ENCODE measurements at regions not wholly inside any gene's neighbourhood (a gene's known extent, or its start where the extent isn't known, plus 50 kb on each side); places are given as distances from the start of the nearest gene placed in this dataset.

DNA sequence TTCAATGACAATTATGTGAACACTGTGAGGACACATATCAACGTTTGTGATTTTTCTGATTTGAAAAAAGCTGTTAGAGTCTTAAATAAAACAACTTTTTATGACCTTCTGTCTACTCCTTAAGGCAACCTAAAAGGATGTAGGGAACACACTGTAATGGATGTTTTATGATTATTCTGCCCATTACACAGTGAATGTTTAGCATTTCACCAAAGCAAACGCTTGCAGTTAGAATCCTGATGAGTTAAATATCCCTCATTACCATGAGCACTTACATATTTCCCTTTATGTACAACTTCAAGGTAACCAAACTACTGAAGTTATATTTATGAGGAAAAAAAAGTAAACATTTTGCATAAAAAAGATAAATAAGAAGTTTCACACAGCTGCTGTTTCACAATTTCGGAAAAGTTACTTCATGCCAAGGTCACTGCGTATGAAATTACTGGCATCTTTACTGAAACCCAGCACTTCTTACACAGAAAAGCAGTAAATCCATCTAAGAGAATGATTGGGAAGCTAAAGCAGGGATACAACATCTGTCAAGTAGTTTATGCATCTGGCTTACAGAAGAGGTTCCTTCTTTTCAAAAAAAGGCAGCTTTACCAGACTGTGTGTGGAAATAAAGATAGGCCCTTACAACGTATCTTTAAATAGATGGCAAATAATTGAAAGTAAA, 733.7 kb upstream of the ATXN8OS start:
- Mint-ChIP-seq H3K27ac (no peak overlapping the region), H3K27me3 (ENCODE audit: low read depth) (no peaks in the 10 kb centered on the region), H3K36me3 (ENCODE audit: low read depth) (no peaks in the 10 kb centered on the region), H3K9me3 (ENCODE audit: insufficient read depth) (peaks cover 15% of the 10 kb centered on the region), H3K4me1 (ENCODE audit: low read depth) (no peaks in the 10 kb centered on the region), H3K4me3 (no peak overlapping the region)
- POLR2A ChIA-PET, result no interaction called here
- DNase-seq (no peak), ATAC-seq (no peak)
- CTCF ChIA-PET, result no interaction called here

DNA sequence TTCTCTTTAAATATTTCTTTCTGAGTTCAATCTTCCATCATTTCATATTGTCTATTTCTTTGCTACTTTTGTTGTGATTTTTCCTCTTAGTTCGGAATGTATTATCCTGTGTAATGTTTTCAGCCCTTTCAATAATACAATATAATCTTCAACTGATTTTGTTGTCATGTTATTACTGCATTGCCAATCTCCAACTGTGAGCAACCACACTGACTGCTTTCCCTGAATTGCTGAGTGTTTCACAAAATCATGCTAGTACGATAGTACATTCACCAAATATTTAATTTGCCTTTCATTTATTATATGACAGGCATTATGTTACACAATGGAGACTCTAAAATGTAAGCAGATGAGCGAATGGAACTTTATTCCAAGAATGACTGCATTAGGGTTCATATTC, 744.3 kb upstream of the ATXN8OS start:
- CTCF ChIA-PET, result no interaction called here
- POLR2A ChIA-PET, result no interaction called here
- DNase-seq (no peak), ATAC-seq (no peak)
- H3K27ac Mint-ChIP-seq, result no peak overlapping the region
- no peaks in the 10 kb centered on the region for H3K36me3 Mint-ChIP-seq (ENCODE audit: low read depth)
- no peak overlapping the region for H3K4me3 Mint-ChIP-seq
- H3K4me1 Mint-ChIP-seq (ENCODE audit: low read depth), result no peaks in the 10 kb centered on the region
- H3K27me3 Mint-ChIP-seq (ENCODE audit: low read depth), result no peaks in the 10 kb centered on the region
- peaks cover 41% of the 10 kb centered on the region for H3K9me3 Mint-ChIP-seq (ENCODE audit: insufficient read depth)

DNA sequence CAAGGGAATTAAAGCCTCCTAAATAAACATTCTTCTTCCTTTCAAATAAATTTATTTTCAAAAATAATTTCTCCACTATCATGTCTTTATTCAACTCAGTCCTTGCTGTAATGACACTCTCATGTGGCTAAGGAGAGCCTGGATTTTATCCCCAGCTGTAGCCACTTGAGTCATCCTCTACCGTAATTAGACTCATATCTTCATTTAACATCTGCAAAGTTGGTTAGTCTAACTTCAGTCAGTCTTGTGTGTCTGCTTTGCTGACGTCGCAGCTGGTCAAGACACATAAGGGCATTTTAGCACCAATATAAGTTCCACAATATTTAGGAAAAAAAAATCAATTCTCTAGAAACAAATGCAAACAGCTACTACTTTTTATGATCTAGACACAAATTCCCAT, 776.4 kb upstream of the ATXN8OS start:
- peaks cover 24% of the 10 kb centered on the region for H3K9me3 Mint-ChIP-seq (ENCODE audit: insufficient read depth)
- no peak for DNase-seq
- H3K27ac Mint-ChIP-seq, result no peak overlapping the region
- no peaks in the 10 kb centered on the region for H3K4me1 Mint-ChIP-seq (ENCODE audit: low read depth)
- CTCF ChIA-PET, result no interaction called here
- no peaks in the 10 kb centered on the region for H3K27me3 Mint-ChIP-seq (ENCODE audit: low read depth)
- no peaks in the 10 kb centered on the region for H3K36me3 Mint-ChIP-seq (ENCODE audit: low read depth)
- POLR2A ChIA-PET, result no interaction called here
- ATAC-seq, result no peak
- H3K4me3 Mint-ChIP-seq, result no peak overlapping the region

DNA sequence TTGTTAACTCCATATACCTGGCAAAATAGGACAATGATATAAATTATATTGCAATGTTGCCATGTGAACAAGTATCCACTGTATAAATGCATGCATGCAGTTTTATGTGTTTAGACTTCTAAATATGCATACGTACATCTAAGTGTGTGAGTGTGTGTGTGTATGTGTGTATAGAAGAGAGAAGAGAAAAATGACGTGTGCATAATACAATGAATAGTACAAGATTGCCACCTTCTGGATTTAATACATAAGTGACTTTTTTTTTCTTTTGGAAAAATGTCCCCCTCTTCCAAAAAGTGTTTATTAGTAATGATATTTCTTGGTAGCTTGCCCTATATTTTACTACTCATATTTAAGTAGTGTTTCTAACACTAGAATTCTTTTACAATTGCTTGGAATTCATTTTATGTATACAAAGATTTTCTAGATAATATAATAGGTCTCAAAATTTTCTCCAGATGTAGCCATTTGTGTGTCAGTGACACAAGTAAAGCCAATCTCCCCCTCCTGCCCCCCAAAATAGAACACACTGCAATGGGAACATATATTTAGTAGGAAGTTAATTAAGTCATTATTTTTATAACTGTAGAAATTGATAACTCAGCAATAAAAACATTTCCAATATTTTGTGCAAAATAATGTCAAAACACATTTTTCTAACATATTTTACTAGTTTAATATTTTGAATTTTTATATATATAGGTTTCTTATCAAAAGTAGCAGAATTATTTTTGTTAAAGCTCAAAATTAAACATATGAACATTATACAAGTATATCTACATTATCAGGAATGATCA, 783.3 kb upstream of the ATXN8OS start:
- Mint-ChIP-seq H3K27me3 (ENCODE audit: low read depth) (no peaks in the 10 kb centered on the region), H3K4me3 (no peak overlapping the region), H3K36me3 (ENCODE audit: low read depth) (no peaks in the 10 kb centered on the region), H3K9me3 (ENCODE audit: insufficient read depth) (peaks cover 5% of the 10 kb centered on the region), H3K27ac (no peak overlapping the region), H3K4me1 (ENCODE audit: low read depth) (no peaks in the 10 kb centered on the region)
- ChIA-PET POLR2A (no interaction called here), CTCF (no interaction called here)
- DNase-seq (no peak), ATAC-seq (no peak)

DNA sequence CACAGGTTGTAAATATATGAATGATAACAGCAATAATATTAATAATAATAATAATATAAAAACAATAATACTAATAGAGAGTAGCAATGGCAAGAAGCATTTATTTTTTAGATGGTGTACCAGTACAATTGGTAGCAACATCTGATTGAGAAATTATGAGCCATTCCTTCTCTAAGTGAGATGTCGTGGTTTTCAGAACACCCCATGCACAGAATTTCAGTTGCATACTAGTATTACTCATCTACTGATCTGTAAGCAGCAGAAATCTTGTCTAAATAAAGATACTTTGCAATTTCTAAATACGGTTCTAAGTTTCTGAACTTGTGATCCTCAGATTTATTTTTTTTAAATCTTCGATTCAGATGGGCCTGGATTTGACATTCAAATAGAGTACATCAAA, 788.0 kb upstream of the ATXN8OS start:
- Mint-ChIP-seq H3K4me3 (no peak overlapping the region), H3K4me1 (ENCODE audit: low read depth) (no peaks in the 10 kb centered on the region), H3K27ac (no peak overlapping the region), H3K9me3 (ENCODE audit: insufficient read depth) (peaks cover 10% of the 10 kb centered on the region), H3K27me3 (ENCODE audit: low read depth) (no peaks in the 10 kb centered on the region), H3K36me3 (ENCODE audit: low read depth) (no peaks in the 10 kb centered on the region)
- DNase-seq (no peak), ATAC-seq (no peak)
- CTCF ChIA-PET, result no interaction called here
- POLR2A ChIA-PET, result no interaction called here

DNA sequence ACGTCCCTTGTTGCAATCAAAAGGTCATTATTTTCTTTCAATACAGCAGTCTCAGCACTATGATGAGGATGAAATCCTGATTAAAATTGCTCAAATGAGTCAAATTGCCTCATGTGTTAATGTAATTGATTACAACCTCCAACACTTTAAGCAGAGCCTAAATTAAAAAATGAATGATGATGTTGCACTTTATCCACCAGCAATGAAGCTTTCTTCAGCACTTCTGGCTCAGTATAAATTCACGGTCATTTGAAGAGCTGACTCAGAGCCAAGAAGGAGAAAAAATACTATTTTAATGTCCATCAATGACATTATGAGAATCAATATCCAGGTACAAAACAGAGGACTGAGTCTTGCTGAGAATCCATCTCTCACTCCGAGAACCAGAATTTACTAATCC, 792.6 kb upstream of the ATXN8OS start:
- Mint-ChIP-seq H3K4me3 (no peak overlapping the region), H3K36me3 (ENCODE audit: low read depth) (no peaks in the 10 kb centered on the region), H3K4me1 (ENCODE audit: low read depth) (no peaks in the 10 kb centered on the region), H3K27ac (no peak overlapping the region), H3K27me3 (ENCODE audit: low read depth) (no peaks in the 10 kb centered on the region), H3K9me3 (ENCODE audit: insufficient read depth) (peaks cover 13% of the 10 kb centered on the region)
- no peak for DNase-seq
- CTCF ChIA-PET, result no interaction called here
- ATAC-seq, result no peak
- POLR2A ChIA-PET, result no interaction called here

DNA sequence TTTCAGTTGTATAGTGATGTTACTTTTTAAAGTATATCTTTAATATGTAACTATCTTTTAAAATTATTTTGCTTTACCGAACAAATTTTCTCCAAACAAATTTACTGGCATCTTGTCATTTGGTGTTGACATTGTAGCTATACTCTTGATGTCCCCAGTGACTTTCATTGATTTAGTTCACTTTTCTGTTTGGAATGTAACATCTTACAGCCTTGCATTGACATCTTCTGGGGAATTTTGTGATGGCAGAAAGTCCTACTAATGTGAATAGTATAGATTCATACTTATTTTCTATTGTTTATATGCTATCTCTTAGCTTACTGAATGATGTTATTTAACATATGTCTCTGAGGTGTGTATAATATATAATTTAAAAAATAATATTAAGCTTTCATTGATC, 800.9 kb upstream of the ATXN8OS start:
- DNase-seq (no peak), ATAC-seq (no peak)
- ChIA-PET POLR2A (no interaction called here), CTCF (no interaction called here)
- Mint-ChIP-seq H3K27me3 (ENCODE audit: low read depth) (no peaks in the 10 kb centered on the region), H3K36me3 (ENCODE audit: low read depth) (no peaks in the 10 kb centered on the region), H3K9me3 (ENCODE audit: insufficient read depth) (peaks cover 4% of the 10 kb centered on the region), H3K4me3 (no peak overlapping the region), H3K27ac (no peak overlapping the region), H3K4me1 (ENCODE audit: low read depth) (no peaks in the 10 kb centered on the region)

DNA sequence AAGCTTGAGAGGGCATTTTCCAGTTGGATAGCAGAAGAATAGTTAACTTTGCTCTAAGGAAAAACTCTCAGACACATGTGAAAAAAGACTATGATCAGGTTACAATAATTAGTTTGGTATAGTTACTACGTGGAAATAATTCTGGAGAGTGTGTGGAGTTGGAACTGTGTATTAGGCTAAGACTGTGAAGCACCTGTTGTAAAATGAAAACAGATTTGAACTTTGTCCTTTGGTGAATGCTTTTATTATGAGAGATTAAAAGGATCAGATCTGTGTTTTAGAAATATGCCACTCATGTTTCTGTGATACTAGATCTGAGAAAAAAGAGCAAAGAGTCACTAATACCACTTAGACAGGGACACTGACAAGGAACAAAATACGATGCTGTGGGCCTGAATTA, 807.5 kb upstream of the ATXN8OS start:
- POLR2A ChIA-PET, result no interaction called here
- ATAC-seq (no peak), DNase-seq (no peak)

DNA sequence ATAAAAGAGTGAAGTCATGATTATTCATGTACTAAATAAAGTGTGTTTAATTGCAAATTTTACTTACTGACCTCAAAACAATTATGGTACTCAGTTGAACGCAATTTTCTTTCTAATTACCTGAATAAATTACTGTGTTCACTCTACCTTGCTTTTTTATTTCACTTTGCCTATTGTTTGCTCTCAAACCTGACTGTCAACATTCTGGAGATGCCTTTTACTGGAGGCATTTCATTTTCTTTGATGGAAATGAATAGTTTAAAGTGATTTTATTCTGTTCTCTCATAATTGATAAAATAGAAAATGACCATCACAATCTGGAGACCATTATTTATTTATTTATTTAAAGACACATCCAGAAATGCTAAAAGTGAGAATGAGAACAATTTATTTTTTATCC, 811.5 kb upstream of the ATXN8OS start:
- POLR2A ChIA-PET, result no interaction called here
- Mint-ChIP-seq H3K27me3 (ENCODE audit: low read depth) (no peaks in the 10 kb centered on the region), H3K4me3 (no peak overlapping the region), H3K27ac (no peak overlapping the region), H3K9me3 (ENCODE audit: insufficient read depth) (peaks cover 30% of the 10 kb centered on the region), H3K4me1 (ENCODE audit: low read depth) (no peaks in the 10 kb centered on the region), H3K36me3 (ENCODE audit: low read depth) (no peaks in the 10 kb centered on the region)
- DNase-seq, result no peak
- ATAC-seq, result no peak
- CTCF ChIA-PET, result no interaction called here

More for the DNA sequence above, 807.5 kb upstream of the ATXN8OS start:
- Mint-ChIP-seq H3K27ac (no peak overlapping the region), H3K9me3 (ENCODE audit: insufficient read depth) (peaks cover 31% of the 10 kb centered on the region), H3K27me3 (ENCODE audit: low read depth) (no peaks in the 10 kb centered on the region), H3K36me3 (ENCODE audit: low read depth) (no peaks in the 10 kb centered on the region), H3K4me3 (no peak overlapping the region), H3K4me1 (ENCODE audit: low read depth) (no peaks in the 10 kb centered on the region)
- CTCF ChIA-PET, result no interaction called here

DNA sequence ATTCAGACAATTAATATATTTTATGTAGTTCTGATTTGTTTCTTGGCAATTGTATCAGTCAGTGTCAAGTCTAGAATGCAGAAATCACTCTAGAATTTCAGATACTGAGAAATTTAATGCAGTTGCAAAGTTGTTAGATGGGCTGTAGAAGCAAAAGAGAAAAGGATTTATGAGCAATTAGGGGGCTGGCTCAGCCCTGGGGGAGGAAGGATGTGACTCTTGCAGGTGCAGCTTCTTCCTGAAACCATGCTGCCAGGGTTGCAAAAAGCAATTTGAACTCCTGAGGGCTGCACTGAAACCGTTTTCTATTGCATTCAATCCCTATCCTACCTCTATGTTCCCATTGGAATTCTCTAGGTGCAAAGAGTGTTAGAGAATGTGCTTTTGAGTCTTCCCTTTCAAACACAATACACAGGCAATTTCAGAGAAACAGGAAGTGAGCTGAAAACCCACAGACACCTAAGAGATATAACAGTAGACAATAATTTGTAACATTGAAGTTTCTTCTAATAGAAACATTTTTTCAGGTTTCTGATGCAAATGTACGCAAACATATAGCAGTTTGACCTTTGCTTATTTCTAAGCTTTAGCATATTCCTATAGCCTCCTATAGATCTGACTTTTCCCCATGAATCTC, 814.7 kb upstream of the ATXN8OS start:
- no peak overlapping the region for H3K27ac Mint-ChIP-seq
- no peaks in the 10 kb centered on the region for H3K36me3 Mint-ChIP-seq (ENCODE audit: low read depth)
- no peaks in the 10 kb centered on the region for H3K27me3 Mint-ChIP-seq (ENCODE audit: low read depth)
- H3K4me1 Mint-ChIP-seq (ENCODE audit: low read depth), result no peaks in the 10 kb centered on the region
- no peak for DNase-seq
- peaks cover 8% of the 10 kb centered on the region for H3K9me3 Mint-ChIP-seq (ENCODE audit: insufficient read depth)
- ChIA-PET CTCF (no interaction called here), POLR2A (no interaction called here)
- no peak overlapping the region for H3K4me3 Mint-ChIP-seq
- no peak for ATAC-seq

DNA sequence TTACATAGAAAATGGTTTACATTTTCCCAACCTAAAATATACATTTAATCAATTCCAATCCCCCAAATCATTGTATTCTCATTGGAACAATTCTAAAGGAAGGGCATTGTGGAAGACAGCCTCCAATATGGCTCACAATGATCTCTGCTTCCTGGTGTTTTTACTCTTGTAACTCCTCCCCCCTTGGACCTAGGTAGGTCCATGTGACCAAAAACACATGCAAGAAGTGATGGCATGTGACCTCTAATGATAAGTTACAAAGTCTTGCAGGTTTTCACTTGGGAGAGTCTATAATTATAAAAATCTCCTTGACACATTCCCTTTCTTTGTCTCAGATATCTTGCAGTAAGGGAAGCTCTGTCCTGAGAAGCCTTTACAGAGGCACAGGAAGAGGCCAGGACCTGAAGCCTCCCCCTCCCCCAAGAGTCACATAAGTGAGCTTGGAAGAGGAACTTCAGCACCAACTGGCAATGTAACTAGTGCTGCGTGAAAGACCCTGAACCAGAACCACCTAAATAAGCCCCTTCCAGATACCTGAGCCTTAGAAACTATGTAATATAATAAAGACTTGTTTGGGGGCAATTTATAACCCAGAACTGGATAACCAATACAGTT, 816.2 kb upstream of the ATXN8OS start:
- no peaks in the 10 kb centered on the region for H3K36me3 Mint-ChIP-seq (ENCODE audit: low read depth)

DNA sequence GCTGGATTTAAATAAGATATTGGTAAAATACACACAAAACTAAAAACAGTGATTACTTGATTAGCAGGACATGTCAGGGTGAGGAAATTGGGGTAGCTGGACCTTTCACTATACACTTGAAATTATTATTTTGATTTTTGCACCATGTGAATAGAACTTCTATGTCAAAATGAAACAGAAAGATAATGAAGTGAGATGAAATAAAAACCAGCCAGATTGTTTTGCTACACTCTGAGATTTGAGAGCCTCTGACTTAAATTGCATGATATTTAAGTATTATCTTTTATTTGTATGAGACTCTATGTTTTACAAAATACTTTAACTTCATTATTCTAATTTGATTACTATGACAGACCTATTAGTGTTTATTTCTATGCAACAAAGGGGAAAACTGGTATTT, 819.6 kb upstream of the ATXN8OS start:
- ChIA-PET CTCF (no interaction called here), POLR2A (no interaction called here)
- DNase-seq (no peak), ATAC-seq (no peak)
- Mint-ChIP-seq H3K36me3 (ENCODE audit: low read depth) (no peaks in the 10 kb centered on the region), H3K4me1 (ENCODE audit: low read depth) (no peaks in the 10 kb centered on the region), H3K9me3 (ENCODE audit: insufficient read depth) (peaks cover 17% of the 10 kb centered on the region), H3K27ac (no peak overlapping the region), H3K27me3 (ENCODE audit: low read depth) (no peaks in the 10 kb centered on the region), H3K4me3 (no peak overlapping the region)

More for the DNA sequence above, 816.2 kb upstream of the ATXN8OS start:
- Mint-ChIP-seq H3K4me3 (no peak overlapping the region), H3K27me3 (ENCODE audit: low read depth) (no peaks in the 10 kb centered on the region), H3K9me3 (ENCODE audit: insufficient read depth) (peaks cover 17% of the 10 kb centered on the region), H3K4me1 (ENCODE audit: low read depth) (no peaks in the 10 kb centered on the region), H3K27ac (no peak overlapping the region)
- ATAC-seq (no peak), DNase-seq (no peak)
- POLR2A ChIA-PET, result no interaction called here
- CTCF ChIA-PET, result no interaction called here
